PC-3 (cell line): ENCODE measurements at regions not wholly inside any gene's neighbourhood (a gene's known extent, or its start where the extent isn't known, plus 50 kb on each side); places are given as distances from the start of the nearest gene placed in this dataset.

ENCODE experiments used
- ATAC-seq: fragments of 200-7000 bp; cut with Tn5 transposase; 2 replicates; pipeline ENCODE4 v1.9.1; 2020; ENCODE audit warnings: mild to moderate bottlenecking, moderate library complexity
- BruUV-seq: library from RNA; stranded (reverse); fragments of 400-500 nt; replicated peaks from 2 replicates; lab custom pipeline; 2021; lab: Mats Ljungman, UMichigan
- CTCF ChIA-PET: fragments of 300-600 bp; sonication (Branson Sonifier 250); formaldehyde crosslinking; loops from one replicate; lab custom pipeline; 2022; ENCODE audit warnings: antibody characterized with exemption; lab: Charles Lee
- POLR2A ChIA-PET: fragments of 300-600 bp; sonication (Branson Sonifier 250); formaldehyde crosslinking; loops from one replicate; lab custom pipeline; 2022; ENCODE audit warnings: antibody characterized with exemption; ENCODE audit not compliant: unreplicated experiment; lab: Charles Lee
- DNase-seq: peaks from one replicate; pipeline ENCODE4 v3.0.0-alpha.2; 2015
- H2AFZ ChIP-seq: fragments of 300-600 bp; sonication (generic); 2 replicates; pipeline ENCODE4 v1.6.0; 2016; ENCODE audit warnings: antibody characterized with exemption, low read length
- H3F3A ChIP-seq: fragments of 300-600 bp; sonication (generic); one replicate; pipeline ENCODE4 v1.6.0; 2017; ENCODE audit warnings: antibody characterized with exemption, low read length, control low read depth, mild to moderate bottlenecking; ENCODE audit not compliant: unreplicated experiment
- H3K27ac ChIP-seq: fragments of 300-600 bp; sonication (generic); 2 replicates; pipeline ENCODE4 v1.5.1; 2016; ENCODE audit warnings: mild to moderate bottlenecking, low read length
- H3K27me3 ChIP-seq: fragments of 300-600 bp; sonication (generic); 2 replicates; pipeline ENCODE4 v1.6.1; 2016; ENCODE audit warnings: low read length, mixed read lengths
- H3K36me3 ChIP-seq: fragments of 300-600 bp; sonication (generic); 2 replicates; pipeline ENCODE4 v1.6.1; 2016; ENCODE audit warnings: low read depth, mixed run types, low read length, mixed read lengths
- H3K4me1 ChIP-seq: fragments of 300-600 bp; sonication (generic); 2 replicates; pipeline ENCODE4 v1.5.1; 2016; ENCODE audit warnings: low read length; ENCODE audit not compliant: insufficient read depth
- H3K4me2 ChIP-seq: fragments of 300-600 bp; sonication (generic); 2 replicates; pipeline ENCODE4 v1.6.0; 2016; ENCODE audit warnings: low read length
- H3K4me3 ChIP-seq: fragments of 300-600 bp; sonication (generic); 2 replicates; pipeline ENCODE4 v1.5.1; 2016; ENCODE audit warnings: mild to moderate bottlenecking, low read length, mixed read lengths
- H3K79me2 ChIP-seq: fragments of 300-600 bp; sonication (generic); 2 replicates; pipeline ENCODE4 v1.6.1; 2017; ENCODE audit warnings: low read length, mixed read lengths
- H3K9ac ChIP-seq: fragments of 300-600 bp; sonication (generic); 2 replicates; pipeline ENCODE4 v1.6.0; 2016; ENCODE audit warnings: mild to moderate bottlenecking, low read length
- H3K9me2 ChIP-seq: fragments of 300-600 bp; sonication (generic); replicated peaks from 2 replicates; pipeline ENCODE4 v1.6.1; 2016; ENCODE audit warnings: mixed run types, low read length, mixed read lengths
- H3K9me3 ChIP-seq: fragments of 300-600 bp; sonication (generic); 2 replicates; pipeline ENCODE4 v1.6.1; 2016; ENCODE audit warnings: low read length, mixed read lengths
- H4K20me1 ChIP-seq: fragments of 300-600 bp; sonication (generic); 2 replicates; pipeline ENCODE4 v1.6.1; 2016; ENCODE audit warnings: low read length, mixed read lengths
- EZH2 ChIP-seq: fragments of 300-600 bp; sonication (generic); IDR thresholded peaks from one replicate; pipeline ENCODE4 v1.6.1; 2017; ENCODE audit warnings: antibody characterized with exemption, mild to moderate bottlenecking, low read length; ENCODE audit not compliant: unreplicated experiment
- EZH2phosphoT487 ChIP-seq: fragments of 300-600 bp; sonication (generic); IDR thresholded peaks from 2 replicates; pipeline ENCODE4 v1.6.1; 2018; ENCODE audit warnings: mild to moderate bottlenecking, antibody characterized with exemption, low read length, borderline replicate concordance
- intact Hi-C: fragments of 100-400 bp; cut with micrococcal nuclease; formaldehyde crosslinking; loops from 2 replicates; pipeline ENCODE4 v1.9.0; 2023
- TF ChIP-seq, protein P1 (sequence below): fragments of 300-600 bp; sonication (generic); conservative IDR thresholded peaks from 2 replicates; pipeline ENCODE4 v1.5.1; 2017; ENCODE audit warnings: antibody characterized with exemption, low read depth, mild to moderate bottlenecking, low read length

- intact Hi-C loops, result no loop called here
- Histone ChIP-seq H3K27ac (no peak overlapping the region), H3F3A (no peaks in the 10 kb centered on the region), H3K9me2 (no peaks in the 10 kb centered on the region), H3K9ac (no peak overlapping the region), H2AFZ (no peak overlapping the region), H3K4me2 (no peak overlapping the region), H3K9me3 (peaks cover 23% of the 10 kb centered on the region), H3K4me3 (no peak overlapping the region), H3K36me3 (no peaks in the 10 kb centered on the region), H4K20me1 (no peaks in the 10 kb centered on the region), H3K4me1 (no peaks in the 10 kb centered on the region), H3K79me2 (no peaks in the 10 kb centered on the region), H3K27me3 (no peaks in the 10 kb centered on the region)
- ChIA-PET POLR2A (no interaction called here), CTCF (no interaction called here)
- TF ChIP-seq EZH2 (no peak), EZH2phosphoT487 (no peak)
- TF ChIP-seq, protein P1, sequence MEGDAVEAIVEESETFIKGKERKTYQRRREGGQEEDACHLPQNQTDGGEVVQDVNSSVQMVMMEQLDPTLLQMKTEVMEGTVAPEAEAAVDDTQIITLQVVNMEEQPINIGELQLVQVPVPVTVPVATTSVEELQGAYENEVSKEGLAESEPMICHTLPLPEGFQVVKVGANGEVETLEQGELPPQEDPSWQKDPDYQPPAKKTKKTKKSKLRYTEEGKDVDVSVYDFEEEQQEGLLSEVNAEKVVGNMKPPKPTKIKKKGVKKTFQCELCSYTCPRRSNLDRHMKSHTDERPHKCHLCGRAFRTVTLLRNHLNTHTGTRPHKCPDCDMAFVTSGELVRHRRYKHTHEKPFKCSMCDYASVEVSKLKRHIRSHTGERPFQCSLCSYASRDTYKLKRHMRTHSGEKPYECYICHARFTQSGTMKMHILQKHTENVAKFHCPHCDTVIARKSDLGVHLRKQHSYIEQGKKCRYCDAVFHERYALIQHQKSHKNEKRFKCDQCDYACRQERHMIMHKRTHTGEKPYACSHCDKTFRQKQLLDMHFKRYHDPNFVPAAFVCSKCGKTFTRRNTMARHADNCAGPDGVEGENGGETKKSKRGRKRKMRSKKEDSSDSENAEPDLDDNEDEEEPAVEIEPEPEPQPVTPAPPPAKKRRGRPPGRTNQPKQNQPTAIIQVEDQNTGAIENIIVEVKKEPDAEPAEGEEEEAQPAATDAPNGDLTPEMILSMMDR, result no peak
- no TSS peak for BruUV-seq
- no peak for DNase-seq
- ATAC-seq, result no peak
Measured at GRCh38 chr3:3577823-3578222, 221.4 kb upstream of the LRRN1 start.

- Histone ChIP-seq H4K20me1 (no peaks in the 10 kb centered on the region), H3K9ac (no peak overlapping the region), H3K79me2 (no peaks in the 10 kb centered on the region), H3K36me3 (no peaks in the 10 kb centered on the region), H2AFZ (no peak overlapping the region), H3K9me3 (peaks cover 16% of the 10 kb centered on the region), H3K4me2 (no peak overlapping the region), H3K4me3 (no peak overlapping the region), H3K9me2 (no peaks in the 10 kb centered on the region), H3F3A (no peaks in the 10 kb centered on the region), H3K27me3 (no peaks in the 10 kb centered on the region), H3K4me1 (no peaks in the 10 kb centered on the region), H3K27ac (no peak overlapping the region)
- no TSS peak for BruUV-seq
- TF ChIP-seq EZH2 (no peak), EZH2phosphoT487 (no peak)
- TF ChIP-seq, protein P1, result no peak
- CTCF ChIA-PET, result no interaction called here
- POLR2A ChIA-PET, result no interaction called here
- DNase-seq (no peak), ATAC-seq (no peak)
- intact Hi-C loops, result no loop called here
Measured at GRCh38 chr3:3573341-3573740, 225.9 kb upstream of the LRRN1 start.

- Histone ChIP-seq H3K9me2 (no peaks in the 10 kb centered on the region), H3K4me1 (no peaks in the 10 kb centered on the region), H3K27ac (no peak overlapping the region), H3K36me3 (no peaks in the 10 kb centered on the region), H3K4me3 (no peak overlapping the region), H2AFZ (no peak overlapping the region), H3F3A (no peaks in the 10 kb centered on the region), H3K9me3 (peaks cover 39% of the 10 kb centered on the region), H3K27me3 (no peaks in the 10 kb centered on the region), H4K20me1 (no peaks in the 10 kb centered on the region), H3K4me2 (no peak overlapping the region), H3K9ac (no peak overlapping the region), H3K79me2 (no peaks in the 10 kb centered on the region)
- DNase-seq (no peak), ATAC-seq (no peak)
- POLR2A ChIA-PET, result no interaction called here
- BruUV-seq, result no TSS peak
- intact Hi-C loops, result no loop called here
- CTCF ChIA-PET, result no interaction called here
- no peak for TF ChIP-seq EZH2
- TF ChIP-seq EZH2phosphoT487, result no peak
- TF ChIP-seq, protein P1, result no peak
Measured at GRCh38 chr3:3560591-3561311, 238.5 kb upstream of the LRRN1 start.
